H9 (cell line): ENCODE measurements at regions not wholly inside any gene's neighbourhood (a gene's known extent, or its start where the extent isn't known, plus 50 kb on each side); places are given as distances from the start of the nearest gene placed in this dataset.

Experiments
- DNase-seq: peaks from one replicate; pipeline ENCODE4 v3.0.0-alpha.2; 2017
- H2AFZ ChIP-seq: one replicate; pipeline ENCODE4 v1.6.1; 2013; ENCODE audit warnings: mild to moderate bottlenecking, low read length, control low read depth, moderate library complexity
- H2AK5ac ChIP-seq: 2 replicates; pipeline ENCODE4 v1.6.1; 2013; ENCODE audit warnings: low read length, control low read depth, mixed read lengths; ENCODE audit not compliant: insufficient read length
- H2BK120ac ChIP-seq: one replicate; pipeline ENCODE4 v1.6.1; 2013; ENCODE audit warnings: low read depth, mild to moderate bottlenecking, low read length, control low read depth, inconsistent platforms; ENCODE audit not compliant: poor library complexity, severe bottlenecking
- H2BK12ac ChIP-seq: 2 replicates; pipeline ENCODE4 v1.6.1; 2013; ENCODE audit warnings: low read length, control low read depth, mixed read lengths, low read depth; ENCODE audit not compliant: insufficient read length
- H2BK15ac ChIP-seq: 2 replicates; pipeline ENCODE4 v1.6.1; 2013; ENCODE audit warnings: low read depth, low read length, control low read depth
- H2BK20ac ChIP-seq: one replicate; pipeline ENCODE4 v1.6.1; 2013; ENCODE audit warnings: low read depth, mild to moderate bottlenecking, low read length, control low read depth, inconsistent platforms; ENCODE audit not compliant: poor library complexity, severe bottlenecking
- H2BK5ac ChIP-seq: 2 replicates; pipeline ENCODE4 v1.6.1; 2013; ENCODE audit warnings: low read length, control low read depth, mixed read lengths; ENCODE audit not compliant: insufficient read length
- H3K14ac ChIP-seq: 2 replicates; pipeline ENCODE4 v1.6.1; 2013; ENCODE audit warnings: low read length, control low read depth; ENCODE audit not compliant: insufficient read depth
- H3K18ac ChIP-seq: 2 replicates; pipeline ENCODE4 v1.6.1; 2013; ENCODE audit warnings: low read depth, mild to moderate bottlenecking, mixed read lengths, low read length, control low read depth; ENCODE audit not compliant: insufficient read length
- H3K23ac ChIP-seq: 2 replicates; pipeline ENCODE4 v1.6.1; 2013; ENCODE audit warnings: low read length, control low read depth, mixed read lengths, low read depth; ENCODE audit not compliant: insufficient read length
- H3K23me2 ChIP-seq: 2 replicates; pipeline ENCODE4 v1.6.1; 2013; ENCODE audit warnings: low read depth, mild to moderate bottlenecking, mixed read lengths, low read length, control low read depth; ENCODE audit not compliant: insufficient read length, poor library complexity, severe bottlenecking
- H3K27ac ChIP-seq: 2 replicates; pipeline ENCODE4 v1.5.1; 2013; ENCODE audit warnings: low read length, control low read depth, mixed read lengths, low read depth; ENCODE audit not compliant: insufficient read length
- H3K27me3 ChIP-seq: 2 replicates; pipeline ENCODE4 v1.6.1; 2013; ENCODE audit warnings: low read length, control low read depth, inconsistent platforms; ENCODE audit not compliant: insufficient read depth
- H3K4ac ChIP-seq: 2 replicates; pipeline ENCODE4 v1.6.1; 2013; ENCODE audit warnings: low read depth, mild to moderate bottlenecking, control low read depth, inconsistent platforms, low read length, moderate library complexity
- H3K4me1 ChIP-seq: 2 replicates; pipeline ENCODE4 v1.6.1; 2013; ENCODE audit warnings: low read length, control low read depth, inconsistent platforms; ENCODE audit not compliant: insufficient read depth
- H3K4me2 ChIP-seq: 2 replicates; pipeline ENCODE4 v1.6.1; 2013; ENCODE audit warnings: low read length, control low read depth, mixed read lengths; ENCODE audit not compliant: insufficient read length, insufficient read depth
- H3K56ac ChIP-seq: 2 replicates; pipeline ENCODE4 v1.6.1; 2013; ENCODE audit warnings: low read depth, mild to moderate bottlenecking, mixed read lengths, low read length, control low read depth; ENCODE audit not compliant: insufficient read length
- H3K79me1 ChIP-seq: 2 replicates; pipeline ENCODE4 v1.6.1; 2013; ENCODE audit warnings: low read depth, mild to moderate bottlenecking, moderate library complexity, low read length, control low read depth, inconsistent platforms; ENCODE audit not compliant: insufficient read depth, poor library complexity, severe bottlenecking
- H3K79me2 ChIP-seq: 2 replicates; pipeline ENCODE4 v1.6.1; 2013; ENCODE audit warnings: low read length, control low read depth, inconsistent platforms; ENCODE audit not compliant: insufficient read depth
- H3K9ac ChIP-seq: 2 replicates; pipeline ENCODE4 v1.6.1; 2013; ENCODE audit warnings: low read length, control low read depth, mixed read lengths; ENCODE audit not compliant: insufficient read length; ENCODE audit errors: extremely low read depth
- H3K9me3 ChIP-seq: one replicate; pipeline ENCODE4 v1.6.1; 2013; ENCODE audit warnings: low read depth, low read length, inconsistent platforms; ENCODE audit not compliant: control insufficient read depth
- H3T11ph ChIP-seq: one replicate; pipeline ENCODE4 v1.6.1; 2013; ENCODE audit warnings: mild to moderate bottlenecking, low read length, control low read depth, inconsistent platforms
- H4K20me1 ChIP-seq: one replicate; pipeline ENCODE4 v1.6.1; 2013; ENCODE audit not compliant: control insufficient read depth, insufficient read length, insufficient read depth
- H4K5ac ChIP-seq: 2 replicates; pipeline ENCODE4 v1.6.1; 2013; ENCODE audit warnings: low read depth, mild to moderate bottlenecking, mixed read lengths, low read length, control low read depth; ENCODE audit not compliant: insufficient read length
- H4K8ac ChIP-seq: replicated peaks from 2 replicates; pipeline ENCODE4 v1.6.1; 2013; ENCODE audit warnings: low read length, control low read depth, mixed read lengths, low read depth; ENCODE audit not compliant: insufficient read length
- H4K91ac ChIP-seq: 2 replicates; pipeline ENCODE4 v1.6.1; 2013; ENCODE audit warnings: low read depth, mild to moderate bottlenecking, moderate library complexity, mixed read lengths, low read length, control low read depth; ENCODE audit not compliant: insufficient read length
- H3K27ac Mint-ChIP-seq, 3 experiments: 2 replicates in 2 of 3; 3 replicates in 1 of 3; pipeline ENCODE4 v1.8.0; 2020 to 2021; ENCODE audit warnings: mixed read lengths in 3 of 3, mild to moderate bottlenecking in 1 of 3, moderate library complexity in 1 of 3
- H3K27me3 Mint-ChIP-seq: 2 replicates; pipeline ENCODE4 v1.8.0; 2021; ENCODE audit warnings: low read depth, mild to moderate bottlenecking, moderate library complexity, mixed read lengths
- H3K36me3 Mint-ChIP-seq, 3 experiments: 2 replicates in 2 of 3; 3 replicates in 1 of 3; pipeline ENCODE4 v1.8.0; 2020 to 2021; ENCODE audit warnings: low read depth in 3 of 3, mixed read lengths in 3 of 3; ENCODE audit not compliant: insufficient read depth in 1 of 3
- H3K4me1 Mint-ChIP-seq, 2 experiments: 2 replicates each; pipeline ENCODE4 v1.8.0; 2020; ENCODE audit warnings: mixed read lengths in 2 of 2
- H3K4me3 Mint-ChIP-seq, 2 experiments: 2 replicates in 1 of 2; 3 replicates in 1 of 2; pipeline ENCODE4 v1.8.0; 2020 to 2021; ENCODE audit warnings: mild to moderate bottlenecking in 2 of 2, mixed read lengths in 2 of 2, moderate library complexity in 1 of 2
- H3K9me3 Mint-ChIP-seq, 2 experiments: 2 replicates in 1 of 2; 3 replicates in 1 of 2; pipeline ENCODE4 v1.8.0; 2020; ENCODE audit warnings: mild to moderate bottlenecking in 2 of 2, mixed read lengths in 2 of 2, moderate library complexity in 1 of 2
- WGBS: extraction: QIAGEN DNeasy Blood & Tissue Kit; methylation state at CpG from one replicate; pipeline ENCODE4 v1.1.7; 2013; ENCODE audit warnings: missing lambda C conversion rate, low lambda C conversion rate, mixed read lengths; ENCODE audit not compliant: insufficient read length; ENCODE audit errors: extremely low coverage; 5-methylcytosine and 5-hydroxymethylcytosine counted together
- TF ChIP-seq, protein P1 (sequence below): fragments of 200-600 bp; sonication (generic); conservative IDR thresholded peaks from 3 replicates; pipeline ENCODE4 v1.8.0; 2021; ENCODE audit warnings: antibody characterized with exemption, mild to moderate bottlenecking

DNA sequence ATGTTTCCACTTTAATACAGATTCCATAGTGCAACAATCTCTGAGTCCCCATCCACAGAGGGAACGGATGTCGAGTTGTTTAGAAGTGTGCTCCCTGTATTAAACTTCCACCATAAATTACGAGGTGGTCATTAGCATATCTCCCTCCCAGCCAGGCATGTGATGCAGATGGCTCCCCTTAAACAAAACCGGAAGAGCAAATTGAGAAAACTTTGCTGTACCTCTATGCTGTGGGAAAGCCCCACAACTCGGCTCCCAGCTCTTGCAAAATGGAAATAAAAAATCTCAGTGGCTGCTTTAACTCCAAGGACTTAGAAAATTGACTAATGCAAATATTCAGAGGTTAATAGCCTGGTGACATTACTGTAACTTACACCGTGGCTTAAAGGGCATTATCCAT lies 290.9 kb downstream of the MAF start:
- DNase-seq, result no peak
- Histone ChIP-seq H4K20me1 (no peaks in the 10 kb centered on the region), H4K8ac (no peak overlapping the region), H3K27me3 (no peaks in the 10 kb centered on the region), H3T11ph (no peak overlapping the region), H3K18ac (no peak overlapping the region), H4K91ac (no peak overlapping the region), H2BK12ac (no peak overlapping the region), H3K14ac (no peak overlapping the region), H3K23ac (no peak overlapping the region), H3K4me1 (peaks cover 3% of the 10 kb centered on the region; the same call in 1 of the 2 replicates), H2AK5ac (no peak overlapping the region), H2BK20ac (no peak overlapping the region), H3K27ac (no peak overlapping the region), H3K79me2 (no peaks in the 10 kb centered on the region), H3K4ac (no peak overlapping the region), H3K9ac (no peak overlapping the region), H3K56ac (no peak overlapping the region), H3K9me3 (no peaks in the 10 kb centered on the region), H3K79me1 (no peaks in the 10 kb centered on the region), H2BK15ac (no peak overlapping the region), H2BK5ac (no peak overlapping the region), H2AFZ (no peak overlapping the region), H3K23me2 (no peaks in the 10 kb centered on the region), H2BK120ac (no peak overlapping the region), H4K5ac (no peak overlapping the region), H3K4me2 (no peak overlapping the region)
- Mint-ChIP-seq H3K9me3 (no peaks in the 10 kb centered on the region), H3K4me1 (peaks cover 43 to 58% of the 10 kb centered on the region in 2 experiments), H3K27me3 (peaks cover 5% of the 10 kb centered on the region), H3K27ac (no peak overlapping the region), H3K36me3 (no peaks in the 10 kb centered on the region; a peak in 1 of 7 replicates), H3K4me3 (no peak overlapping the region)
- no CpG with 5 or more reads among the region's 6 CpGs for WGBS
- TF ChIP-seq, protein P1, sequence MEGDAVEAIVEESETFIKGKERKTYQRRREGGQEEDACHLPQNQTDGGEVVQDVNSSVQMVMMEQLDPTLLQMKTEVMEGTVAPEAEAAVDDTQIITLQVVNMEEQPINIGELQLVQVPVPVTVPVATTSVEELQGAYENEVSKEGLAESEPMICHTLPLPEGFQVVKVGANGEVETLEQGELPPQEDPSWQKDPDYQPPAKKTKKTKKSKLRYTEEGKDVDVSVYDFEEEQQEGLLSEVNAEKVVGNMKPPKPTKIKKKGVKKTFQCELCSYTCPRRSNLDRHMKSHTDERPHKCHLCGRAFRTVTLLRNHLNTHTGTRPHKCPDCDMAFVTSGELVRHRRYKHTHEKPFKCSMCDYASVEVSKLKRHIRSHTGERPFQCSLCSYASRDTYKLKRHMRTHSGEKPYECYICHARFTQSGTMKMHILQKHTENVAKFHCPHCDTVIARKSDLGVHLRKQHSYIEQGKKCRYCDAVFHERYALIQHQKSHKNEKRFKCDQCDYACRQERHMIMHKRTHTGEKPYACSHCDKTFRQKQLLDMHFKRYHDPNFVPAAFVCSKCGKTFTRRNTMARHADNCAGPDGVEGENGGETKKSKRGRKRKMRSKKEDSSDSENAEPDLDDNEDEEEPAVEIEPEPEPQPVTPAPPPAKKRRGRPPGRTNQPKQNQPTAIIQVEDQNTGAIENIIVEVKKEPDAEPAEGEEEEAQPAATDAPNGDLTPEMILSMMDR, result no peak
